LNCAP (cell line): ENCODE measurements at regions not wholly inside any gene's neighbourhood (a gene's known extent, or its start where the extent isn't known, plus 50 kb on each side); places are given as distances from the start of the nearest gene placed in this dataset.

Source experiments
- TF ChIP-seq, protein P1 (sequence below): fragments of 450-650 bp; IDR thresholded peaks from 2 replicates; pipeline ENCODE4 v1.5.1; 2017; ENCODE audit warnings: mild to moderate bottlenecking

DNA sequence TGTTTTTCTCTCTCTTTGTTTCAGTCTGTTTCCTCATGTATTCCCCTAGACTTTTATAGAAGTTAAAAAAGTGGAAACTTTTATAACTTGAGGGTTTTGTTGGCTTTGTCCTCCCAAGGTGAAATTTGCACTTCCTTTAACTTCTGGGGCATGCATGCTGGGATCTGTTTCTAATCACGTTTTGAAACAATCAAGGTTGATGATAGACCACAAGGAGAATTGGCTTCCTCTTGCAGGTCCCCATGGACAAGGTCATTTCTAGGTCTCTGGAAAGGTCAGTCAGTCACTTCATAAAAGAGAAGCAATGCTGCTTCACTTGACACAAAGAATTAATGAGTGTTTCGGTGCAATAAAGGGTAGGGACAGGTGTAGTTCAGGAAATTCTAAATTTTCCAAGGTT is 811.8 kb upstream of the CELF2 start:
- TF ChIP-seq, protein P1, sequence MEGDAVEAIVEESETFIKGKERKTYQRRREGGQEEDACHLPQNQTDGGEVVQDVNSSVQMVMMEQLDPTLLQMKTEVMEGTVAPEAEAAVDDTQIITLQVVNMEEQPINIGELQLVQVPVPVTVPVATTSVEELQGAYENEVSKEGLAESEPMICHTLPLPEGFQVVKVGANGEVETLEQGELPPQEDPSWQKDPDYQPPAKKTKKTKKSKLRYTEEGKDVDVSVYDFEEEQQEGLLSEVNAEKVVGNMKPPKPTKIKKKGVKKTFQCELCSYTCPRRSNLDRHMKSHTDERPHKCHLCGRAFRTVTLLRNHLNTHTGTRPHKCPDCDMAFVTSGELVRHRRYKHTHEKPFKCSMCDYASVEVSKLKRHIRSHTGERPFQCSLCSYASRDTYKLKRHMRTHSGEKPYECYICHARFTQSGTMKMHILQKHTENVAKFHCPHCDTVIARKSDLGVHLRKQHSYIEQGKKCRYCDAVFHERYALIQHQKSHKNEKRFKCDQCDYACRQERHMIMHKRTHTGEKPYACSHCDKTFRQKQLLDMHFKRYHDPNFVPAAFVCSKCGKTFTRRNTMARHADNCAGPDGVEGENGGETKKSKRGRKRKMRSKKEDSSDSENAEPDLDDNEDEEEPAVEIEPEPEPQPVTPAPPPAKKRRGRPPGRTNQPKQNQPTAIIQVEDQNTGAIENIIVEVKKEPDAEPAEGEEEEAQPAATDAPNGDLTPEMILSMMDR, result no peak

DNA sequence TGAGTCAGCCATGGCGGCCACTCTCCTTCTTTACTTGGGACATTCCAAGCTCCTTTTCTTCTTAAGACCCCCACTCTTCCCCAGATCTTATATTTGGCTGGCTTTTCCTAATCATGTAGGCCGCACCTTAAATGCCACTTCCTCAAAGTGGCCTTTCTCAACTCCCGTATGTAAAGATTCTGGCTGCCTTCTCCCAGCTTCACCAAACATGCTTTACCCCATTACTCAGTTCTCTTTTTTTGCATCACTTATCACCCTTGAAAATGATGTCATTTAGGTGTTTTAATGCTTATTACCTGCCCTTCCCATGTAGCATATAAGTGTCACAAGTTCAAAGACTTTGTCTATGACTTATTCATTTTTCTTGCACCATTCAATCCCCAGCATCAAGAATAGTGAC is 810.1 kb upstream of the CELF2 start:
- TF ChIP-seq, protein P1, result no peak

DNA sequence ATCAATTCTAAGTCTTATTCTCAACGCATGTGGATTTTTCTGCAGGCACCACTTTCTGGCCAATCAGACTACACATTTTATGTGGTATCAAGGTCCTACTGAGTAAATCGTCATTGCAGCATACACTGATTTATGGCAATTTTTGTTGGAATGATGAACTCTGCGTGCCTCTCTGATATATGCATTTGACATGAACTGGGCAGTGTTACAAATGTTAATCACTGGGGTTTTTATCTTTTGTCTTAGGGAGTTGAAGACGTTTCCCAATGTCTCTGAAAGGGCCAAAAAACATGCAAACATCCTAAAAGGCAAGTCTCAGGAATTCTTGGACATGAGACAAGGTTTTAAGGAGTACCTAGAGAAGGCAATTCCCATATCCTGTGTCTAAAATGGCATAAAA is 809.5 kb upstream of the CELF2 start:
- TF ChIP-seq, protein P1, result no peak

- TF ChIP-seq, protein P1, result no peak
Observed at GRCh38 chr10:10209167-10209566, 808.5 kb upstream of the CELF2 start.

GRCh38 chr10:10211409-10211808 is 806.3 kb upstream of the CELF2 start:
- TF ChIP-seq, protein P1, result no peak

DNA sequence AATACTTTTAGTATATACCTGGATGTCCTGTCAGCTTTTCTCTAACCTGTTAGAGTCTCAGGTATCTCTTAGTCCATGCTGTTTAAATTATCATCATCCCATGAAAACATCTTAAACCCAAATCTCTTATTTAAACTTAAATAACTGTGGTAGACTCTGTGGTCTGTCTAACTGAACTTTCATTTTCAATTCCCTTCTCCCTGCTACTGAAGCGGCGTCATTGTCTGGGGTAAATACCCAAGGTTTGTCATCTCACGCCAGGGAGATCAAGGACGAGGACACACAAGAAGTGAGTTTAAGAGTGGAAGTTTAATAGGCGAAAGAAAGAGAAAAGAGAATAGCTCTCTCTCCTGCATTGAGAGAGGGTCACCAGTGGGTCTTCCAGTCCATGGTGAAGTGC is 804.4 kb upstream of the CELF2 start:
- TF ChIP-seq, protein P1, result no peak

DNA sequence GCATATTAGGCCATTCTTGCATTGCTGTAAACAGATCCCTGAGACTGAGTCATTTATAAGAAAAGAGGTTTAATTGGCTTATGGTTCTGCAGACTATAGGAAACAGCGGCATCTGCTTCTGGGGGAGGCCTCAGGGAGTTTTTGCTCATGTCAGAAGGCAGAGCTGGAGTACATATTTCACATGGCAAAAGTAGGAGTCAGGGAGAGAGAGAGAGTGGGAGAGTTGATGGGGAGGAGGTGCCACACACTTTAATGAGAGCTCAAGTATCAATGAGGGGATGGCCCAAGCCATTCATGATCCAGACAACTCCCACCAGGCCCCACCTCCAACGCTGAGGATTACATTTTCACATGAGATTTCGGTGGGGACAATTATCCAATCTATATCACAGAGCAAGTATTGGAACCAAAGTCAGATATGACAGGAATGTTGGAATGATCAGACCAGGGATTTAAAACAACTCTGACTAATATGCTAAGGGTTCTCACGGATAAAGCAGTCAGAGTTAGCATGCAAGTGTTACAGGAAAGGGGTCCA is 795.3 kb upstream of the CELF2 start:
- TF ChIP-seq, protein P1, result no peak

GRCh38 chr10:10223131-10223530 is 794.5 kb upstream of the CELF2 start:
- TF ChIP-seq, protein P1, result no peak
